Myocyte (in vitro differentiated cells): ENCODE measurements at regions not wholly inside any gene's neighbourhood (a gene's known extent, or its start where the extent isn't known, plus 50 kb on each side); places are given as distances from the start of the nearest gene placed in this dataset.
"Not testable (repeated sequence)": the region's sequence is repeated elsewhere in the genome, so short reads cannot be mapped to it uniquely, and the experiment has no call there.

Source experiments
- DNase-seq: peaks from one replicate; pipeline ENCODE4 v3.0.0-alpha.2; 2012; ENCODE audit warnings: low read depth

DNA sequence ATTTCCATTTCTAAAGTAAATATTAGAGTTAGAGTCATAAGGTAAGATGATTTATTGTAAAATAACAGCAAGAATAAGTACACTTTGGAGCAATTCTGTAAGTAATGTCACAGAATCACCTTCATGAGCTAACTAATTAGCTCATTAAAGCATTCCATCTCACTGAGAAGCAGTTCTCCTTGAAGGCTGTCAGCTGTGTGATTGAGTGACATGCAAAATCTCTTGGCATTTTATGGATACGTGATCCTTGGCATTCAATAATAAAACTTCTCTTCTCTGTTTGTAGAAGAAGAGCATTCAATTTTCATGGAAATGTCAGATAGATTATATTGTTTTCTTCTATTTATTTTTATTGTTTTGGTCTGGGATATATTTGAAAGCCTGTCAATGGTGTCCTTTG is 1389.3 kb downstream of the GATA3 start:
- no peak for DNase-seq

GRCh38 chr10:9449530-9449929 is 1395.0 kb downstream of the GATA3 start:
- DNase-seq, result peak; percentile 1

DNA sequence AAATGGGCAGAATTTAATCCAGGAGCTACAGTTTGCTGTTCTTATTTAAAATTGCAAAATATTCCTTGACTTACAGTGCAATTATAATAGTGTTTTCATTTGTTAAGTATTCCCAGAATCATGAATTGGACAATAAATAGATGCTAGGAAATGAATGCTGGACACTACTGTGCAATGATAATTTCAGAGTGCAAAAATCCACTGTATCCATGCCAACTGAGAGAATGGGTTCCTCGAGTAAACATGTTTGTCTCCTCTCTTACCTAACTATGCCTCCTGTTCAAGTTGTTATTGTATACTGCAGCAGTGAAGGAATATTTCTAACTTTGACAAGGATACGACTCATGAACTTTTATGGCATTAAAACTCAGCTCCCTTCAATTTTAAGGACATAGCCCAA is 1396.3 kb downstream of the GATA3 start:
- no peak for DNase-seq

- DNase-seq, result no peak
These were observed 1396.8 kb downstream of the GATA3 start for GRCh38 chr10:9451211-9451773.

- DNase-seq, result no peak
These were observed 1397.6 kb downstream of the GATA3 start for GRCh38 chr10:9452056-9452455.

GRCh38 chr10:9453871-9454270 is 1399.4 kb downstream of the GATA3 start:
- not testable (repeated sequence) for DNase-seq

- DNase-seq, result no peak
These were observed 1415.2 kb downstream of the GATA3 start for GRCh38 chr10:9469663-9470205.

- no peak for DNase-seq
These were observed 1416.1 kb downstream of the GATA3 start for GRCh38 chr10:9470581-9470980.

DNA sequence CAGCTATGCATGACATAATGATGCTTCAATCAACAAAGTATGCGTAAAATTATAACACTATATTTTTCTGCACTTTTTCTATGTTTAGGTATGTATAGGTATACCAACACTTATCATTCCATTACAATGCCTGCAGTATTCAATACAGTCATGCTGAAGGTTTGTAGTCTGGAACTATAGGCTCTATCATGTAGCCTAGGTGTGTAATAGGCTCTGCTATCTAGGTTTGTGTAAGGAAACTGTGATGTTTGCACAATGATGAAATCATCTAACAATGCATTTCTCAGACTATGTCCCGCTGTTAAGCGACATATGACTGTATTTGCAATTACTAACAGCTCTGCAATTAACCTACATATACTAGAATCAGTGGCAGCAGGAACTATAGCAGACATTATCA is 1447.5 kb downstream of the GATA3 start:
- no peak for DNase-seq

DNA sequence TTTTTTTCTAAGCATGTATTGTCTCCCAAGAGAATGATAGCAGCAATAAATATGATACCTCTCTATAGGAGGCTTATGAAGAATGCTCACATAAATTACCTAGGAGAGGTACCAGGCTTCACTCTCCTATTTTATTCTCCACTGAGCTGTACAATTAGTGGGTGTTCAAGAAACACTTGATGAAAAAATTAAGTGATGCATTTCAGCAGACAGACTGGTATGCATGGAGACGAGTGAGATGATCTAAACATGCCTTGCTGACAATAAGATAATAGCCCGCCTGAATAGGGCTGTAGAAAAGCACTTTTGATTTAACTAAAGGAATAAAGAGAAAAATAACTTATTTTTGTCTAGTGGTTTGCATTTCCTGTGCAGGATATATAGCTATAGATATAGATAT is 1449.7 kb downstream of the GATA3 start:
- DNase-seq, result no peak

GRCh38 chr10:9505546-9505945 is 1451.1 kb downstream of the GATA3 start:
- DNase-seq, result no peak

DNA sequence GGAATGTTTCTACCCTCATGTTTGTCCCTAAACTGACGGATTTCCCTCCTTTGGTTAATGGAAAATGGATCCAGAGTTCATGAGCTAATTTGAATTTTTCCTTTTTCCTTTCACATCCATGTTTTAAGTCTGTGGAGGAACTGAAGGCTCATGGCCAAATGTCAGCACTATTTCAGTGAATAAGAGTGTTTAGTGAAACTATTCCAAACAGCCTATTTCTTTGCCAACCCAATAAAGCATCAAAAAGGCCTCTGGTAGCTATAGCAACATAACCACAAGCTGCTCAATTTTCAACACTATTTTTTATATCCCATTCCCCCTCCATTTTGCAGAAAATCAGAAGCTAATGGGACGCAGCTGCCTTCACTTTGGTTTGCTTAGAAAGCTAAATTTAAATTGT is 1454.1 kb downstream of the GATA3 start:
- peak; percentile 9 for DNase-seq

- no peak for DNase-seq
These were observed 1456.1 kb downstream of the GATA3 start for GRCh38 chr10:9510626-9511025.

DNA sequence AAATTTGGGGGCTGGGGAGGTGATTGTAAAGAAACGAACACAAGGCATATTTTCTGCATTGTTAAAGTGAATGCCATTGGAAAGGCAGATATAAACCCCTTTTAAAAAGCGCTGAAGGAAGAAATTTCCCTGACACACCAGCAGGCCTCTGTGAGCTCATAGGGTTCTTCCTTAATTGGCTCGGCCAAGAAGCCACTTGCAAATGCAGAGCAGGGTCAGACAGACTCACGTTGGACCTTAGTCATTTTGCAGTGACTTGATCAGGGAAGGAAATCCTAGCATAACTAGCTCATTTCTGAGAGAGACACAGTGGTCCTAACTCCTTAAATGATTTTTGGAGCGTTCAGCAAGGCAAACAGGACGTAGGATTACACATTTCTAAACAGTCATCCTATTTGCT is 1461.4 kb downstream of the GATA3 start:
- DNase-seq, result no peak

GRCh38 chr10:9535744-9536143 is 1481.3 kb downstream of the GATA3 start:
- no peak for DNase-seq

- no peak for DNase-seq
These were observed 1472.6 kb upstream of the CELF2 start for GRCh38 chr10:9545073-9545472.

DNA sequence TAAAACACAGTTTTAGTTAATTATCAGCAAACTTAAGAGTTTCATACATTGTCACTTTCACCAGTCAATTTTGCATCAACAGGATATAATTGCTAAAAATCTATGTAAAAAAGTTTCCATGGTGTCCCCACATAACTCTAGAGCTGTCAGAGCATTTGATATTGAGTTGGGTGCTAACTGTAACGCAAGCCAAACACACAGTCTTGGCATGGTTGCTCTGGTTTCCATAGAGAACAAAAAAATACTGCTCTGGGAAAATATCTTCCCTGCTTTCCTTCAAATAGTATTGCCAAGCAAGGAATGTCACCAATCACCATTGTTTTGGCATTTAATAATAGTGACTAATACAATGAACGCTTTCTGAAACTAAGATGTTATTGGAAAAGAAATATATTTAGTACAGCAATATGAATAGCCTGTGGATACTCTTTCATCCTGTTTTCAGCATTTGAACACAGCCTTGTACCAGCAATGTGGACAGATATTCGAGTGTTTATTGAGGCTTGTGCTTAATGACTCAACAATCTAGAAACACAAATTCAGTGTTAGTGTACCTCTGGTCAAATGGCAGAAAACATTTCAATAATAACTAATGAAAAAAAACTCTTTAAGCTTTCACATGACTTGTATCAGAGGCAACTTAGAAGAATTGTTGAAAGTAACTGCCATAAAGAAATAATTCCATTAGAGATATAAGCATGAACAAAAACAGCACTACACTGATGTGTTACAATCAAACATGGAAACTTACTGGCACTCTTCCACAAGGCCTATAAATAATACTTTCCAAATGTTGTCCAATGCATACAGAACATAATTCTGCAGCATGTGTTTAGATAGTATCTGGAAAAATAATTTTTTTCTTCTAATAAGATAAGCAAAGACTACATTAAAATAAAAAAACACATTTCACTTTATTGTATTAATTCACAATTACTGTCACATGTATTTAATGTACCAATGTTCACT is 1469.5 kb upstream of the CELF2 start:
- DNase-seq, result no peak

GRCh38 chr10:9550810-9551209 is 1466.9 kb upstream of the CELF2 start:
- no peak for DNase-seq

GRCh38 chr10:9554321-9554720 is 1463.4 kb upstream of the CELF2 start:
- no peak for DNase-seq

DNA sequence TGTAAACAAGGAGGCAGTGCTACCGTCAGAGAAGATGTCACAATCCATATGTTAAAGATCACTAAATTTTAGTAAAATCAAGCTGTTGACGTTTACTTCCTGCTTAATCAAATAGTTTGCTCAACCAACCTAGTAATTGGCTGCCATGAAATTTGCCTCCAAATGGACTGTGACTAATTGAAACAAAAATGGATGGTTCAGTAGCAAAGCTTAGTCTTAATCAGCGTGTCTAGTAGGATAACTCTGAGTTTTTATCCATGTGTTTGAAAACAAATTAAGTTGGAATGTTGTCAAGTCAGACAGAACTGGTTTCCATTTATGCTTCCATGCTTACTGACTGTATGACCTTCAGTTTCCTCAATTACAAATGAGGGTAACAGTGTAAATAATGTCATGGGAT is 1456.7 kb upstream of the CELF2 start:
- no peak for DNase-seq

DNA sequence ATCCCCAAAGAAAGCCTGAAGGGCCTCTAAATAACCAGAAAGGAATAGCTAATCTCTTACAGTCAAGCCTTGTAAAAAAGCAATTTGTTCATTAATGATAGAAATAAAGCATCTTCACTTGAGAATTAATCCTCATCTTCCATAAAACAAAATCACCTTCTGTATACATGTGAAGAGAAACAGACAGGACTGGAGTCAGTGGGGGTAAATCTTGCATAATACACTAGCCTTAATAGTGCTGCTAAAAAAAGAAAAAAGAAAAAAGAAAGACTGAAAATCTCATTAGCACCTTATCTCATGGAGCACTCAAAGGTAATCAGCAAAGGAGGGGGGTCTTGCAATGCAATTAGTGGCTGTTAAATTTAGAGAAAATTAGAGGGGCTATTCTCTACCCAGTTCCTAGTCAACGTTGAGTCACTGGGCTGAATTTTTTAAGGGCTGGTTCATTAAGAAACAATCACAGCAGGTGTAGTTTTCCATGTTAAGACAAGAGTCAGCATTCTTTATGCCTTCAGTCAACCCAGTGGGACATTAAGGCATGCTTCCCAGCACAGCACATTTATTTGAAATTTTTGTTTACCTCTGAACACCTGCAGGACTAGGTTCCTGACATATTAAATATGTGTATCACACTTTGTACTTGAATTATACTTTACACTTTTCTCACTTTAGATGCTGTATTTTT is 1455.7 kb upstream of the CELF2 start:
- no peak for DNase-seq

- DNase-seq, result peak; percentile 1
These were observed 1439.9 kb upstream of the CELF2 start for GRCh38 chr10:9577746-9578145.
